ENCODE measurements at regions not wholly inside any gene's neighbourhood (a gene's known extent, or its start where the extent isn't known, plus 50 kb on each side); places are given as distances from the start of the nearest gene placed in this dataset.

GRCh38 chr5:128681764-128682592 is 143.9 kb upstream of the FBN2 start:
- TF ChIP-seq CTCF (IDR thresholded peaks at IDR 0.05) (no peak), POLR2A (IDR thresholded peaks at IDR 0.05) (no peak)
